Tibial artery (tissue), 4 donors: ENCODE measurements at regions not wholly inside any gene's neighbourhood (a gene's known extent, or its start where the extent isn't known, plus 50 kb on each side); places are given as distances from the start of the nearest gene placed in this dataset.

Experiments used
- DNase-seq, 2 donors: peaks; one replicate each; pipeline ENCODE4 v3.0.0-alpha.2; 2019
- H3K27ac ChIP-seq, 2 donors: fragments of 200-600 bp; sonication (generic) in 1 of 2; 1 replicate in 1 of 2; 2 replicates in 1 of 2; pipeline ENCODE4 v1.5.1; 2018 to 2019; ENCODE audit warnings: mild to moderate bottlenecking in 1 of 2
- H3K27me3 ChIP-seq, 2 donors: fragments of 200-600 bp; sonication (generic) in 1 of 2; one replicate each; pipeline versions ENCODE4 v1.5.1 to v1.6.0; 2016 to 2019
- H3K36me3 ChIP-seq, 3 donors: fragments of 200-600 bp; sonication (generic) in 2 of 3; one replicate each; pipeline ENCODE4 v1.5.1; 2016 to 2019; ENCODE audit warnings: mild to moderate bottlenecking in 2 of 3
- H3K4me1 ChIP-seq, 4 donors: fragments of 200-600 bp; sonication (generic) in 2 of 4; 1 replicate in 3 of 4; 2 replicates in 1 of 4; pipeline ENCODE4 v1.5.1; 2016 to 2019
- H3K4me3 ChIP-seq, 2 donors: fragments of 200-600 bp; sonication (generic) in 1 of 2; 1 replicate in 1 of 2; 2 replicates in 1 of 2; pipeline ENCODE4 v1.5.1; 2018 to 2019; ENCODE audit warnings: mild to moderate bottlenecking in 2 of 2
- H3K9me3 ChIP-seq, 3 donors: fragments of 200-600 bp; sonication (generic) in 1 of 3; one replicate each; pipeline ENCODE4 v1.5.1; 2016 to 2019
- intact Hi-C: fragments of 100-400 bp; cut with DNase I; formaldehyde crosslinking; loops from one replicate; pipeline ENCODE4 v1.15.0; 2023; ENCODE audit warnings: low total_unique reads
- TF ChIP-seq, protein P1 (sequence below), 2 experiments: fragments of 200-600 bp in 1 of 2; fragments of 450-650 bp in 1 of 2; IDR thresholded peaks; one replicate each; pipeline ENCODE4 v1.5.1; 2017 to 2019; ENCODE audit warnings: antibody characterized with exemption in 2 of 2, mild to moderate bottlenecking in 1 of 2, moderate library complexity in 1 of 2

DNA sequence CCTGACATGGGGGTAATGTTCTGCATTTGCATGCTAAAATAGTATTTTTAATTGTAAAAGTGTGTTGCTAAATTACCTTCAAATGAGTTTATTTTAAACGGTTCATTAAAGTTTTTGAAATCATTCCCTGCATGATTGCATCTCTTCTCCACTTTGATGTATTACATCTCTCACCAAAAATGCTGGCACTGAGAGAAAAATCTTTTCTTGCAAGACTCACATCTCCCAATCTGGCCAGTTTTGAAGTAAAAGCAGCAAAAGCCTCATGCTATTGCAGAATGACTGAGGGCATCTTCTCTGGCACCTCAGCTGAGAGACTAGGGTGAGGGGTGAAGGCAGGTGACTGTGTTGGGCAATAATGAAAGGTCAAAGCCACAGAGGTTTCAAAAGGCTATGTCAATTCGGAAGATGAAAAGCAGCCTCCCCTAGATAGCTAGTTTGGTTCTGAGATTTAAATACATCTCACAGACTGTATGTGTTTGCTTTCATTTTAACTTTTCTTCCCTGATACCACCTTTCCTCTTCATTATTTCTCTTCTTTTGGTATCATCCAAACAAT lies 292.2 kb upstream of the RAG2 start:
- Histone ChIP-seq H3K4me3 (no peak overlapping the region), H3K36me3 (no peaks in the 10 kb centered on the region), H3K27me3 (no peaks in the 10 kb centered on the region), H3K4me1 (no peaks in the 10 kb centered on the region), H3K9me3 (no peaks in the 10 kb centered on the region), H3K27ac (no peak overlapping the region)
- intact Hi-C loops: no loop called here
- TF ChIP-seq, protein P1, sequence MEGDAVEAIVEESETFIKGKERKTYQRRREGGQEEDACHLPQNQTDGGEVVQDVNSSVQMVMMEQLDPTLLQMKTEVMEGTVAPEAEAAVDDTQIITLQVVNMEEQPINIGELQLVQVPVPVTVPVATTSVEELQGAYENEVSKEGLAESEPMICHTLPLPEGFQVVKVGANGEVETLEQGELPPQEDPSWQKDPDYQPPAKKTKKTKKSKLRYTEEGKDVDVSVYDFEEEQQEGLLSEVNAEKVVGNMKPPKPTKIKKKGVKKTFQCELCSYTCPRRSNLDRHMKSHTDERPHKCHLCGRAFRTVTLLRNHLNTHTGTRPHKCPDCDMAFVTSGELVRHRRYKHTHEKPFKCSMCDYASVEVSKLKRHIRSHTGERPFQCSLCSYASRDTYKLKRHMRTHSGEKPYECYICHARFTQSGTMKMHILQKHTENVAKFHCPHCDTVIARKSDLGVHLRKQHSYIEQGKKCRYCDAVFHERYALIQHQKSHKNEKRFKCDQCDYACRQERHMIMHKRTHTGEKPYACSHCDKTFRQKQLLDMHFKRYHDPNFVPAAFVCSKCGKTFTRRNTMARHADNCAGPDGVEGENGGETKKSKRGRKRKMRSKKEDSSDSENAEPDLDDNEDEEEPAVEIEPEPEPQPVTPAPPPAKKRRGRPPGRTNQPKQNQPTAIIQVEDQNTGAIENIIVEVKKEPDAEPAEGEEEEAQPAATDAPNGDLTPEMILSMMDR (IDR thresholded peaks at IDR 0.05): no peak
- no peak for DNase-seq

DNA sequence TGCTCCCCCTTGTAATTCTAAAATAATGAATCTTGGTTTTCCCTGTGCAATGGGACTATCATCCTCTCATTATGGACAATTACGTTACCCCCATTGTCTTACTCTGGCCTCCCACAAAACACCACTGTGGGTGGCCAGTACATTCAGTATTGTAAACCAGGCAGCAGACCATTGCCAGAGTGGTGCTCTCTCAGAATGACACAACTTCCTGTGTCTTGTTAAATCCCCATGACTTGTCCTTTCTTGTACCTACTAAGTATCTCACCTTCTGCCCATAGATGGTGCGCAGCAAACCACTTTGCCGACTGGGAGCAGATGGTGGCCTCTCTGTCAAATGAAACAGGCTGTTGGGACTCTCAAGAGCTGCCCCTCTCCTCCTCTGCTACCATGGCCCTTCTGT lies 287.1 kb upstream of the RAG2 start:
- TF ChIP-seq, protein P1 (IDR thresholded peaks at IDR 0.05): no peak
- no peaks in the 10 kb centered on the region for H3K36me3 ChIP-seq
- no peak for DNase-seq
- H3K27ac ChIP-seq: no peak overlapping the region
- no peaks in the 10 kb centered on the region for H3K9me3 ChIP-seq
- H3K27me3 ChIP-seq: no peaks in the 10 kb centered on the region
- no peaks in the 10 kb centered on the region for H3K4me1 ChIP-seq
- no peak overlapping the region for H3K4me3 ChIP-seq
- intact Hi-C loops: no loop called here

DNA sequence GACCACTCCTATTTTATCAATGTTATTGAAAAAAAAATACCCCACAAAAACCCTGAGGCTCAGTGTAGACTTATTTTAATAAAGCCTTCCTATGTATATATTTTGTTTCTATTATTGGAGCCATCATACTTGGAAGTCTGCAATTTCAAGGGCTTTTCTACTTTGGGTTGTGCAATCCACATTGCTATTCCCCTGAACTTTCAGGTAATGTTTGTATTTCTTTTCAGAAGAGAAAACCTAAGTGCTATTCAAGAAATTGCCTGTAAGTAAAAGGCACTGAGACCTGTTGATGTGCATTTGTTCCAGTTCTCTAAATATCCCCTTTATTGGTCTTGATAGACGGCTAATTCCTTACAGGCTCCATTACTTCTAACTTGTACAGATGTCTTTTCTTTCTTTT lies 280.7 kb upstream of the RAG2 start:
- H3K36me3 ChIP-seq: no peaks in the 10 kb centered on the region
- no peak for DNase-seq
- TF ChIP-seq, protein P1 (IDR thresholded peaks at IDR 0.05): no peak
- H3K27me3 ChIP-seq: no peaks in the 10 kb centered on the region
- no peak overlapping the region for H3K4me3 ChIP-seq
- no peaks in the 10 kb centered on the region for H3K9me3 ChIP-seq
- H3K27ac ChIP-seq: no peak overlapping the region
- H3K4me1 ChIP-seq: no peaks in the 10 kb centered on the region
- intact Hi-C loops: no loop called here

DNA sequence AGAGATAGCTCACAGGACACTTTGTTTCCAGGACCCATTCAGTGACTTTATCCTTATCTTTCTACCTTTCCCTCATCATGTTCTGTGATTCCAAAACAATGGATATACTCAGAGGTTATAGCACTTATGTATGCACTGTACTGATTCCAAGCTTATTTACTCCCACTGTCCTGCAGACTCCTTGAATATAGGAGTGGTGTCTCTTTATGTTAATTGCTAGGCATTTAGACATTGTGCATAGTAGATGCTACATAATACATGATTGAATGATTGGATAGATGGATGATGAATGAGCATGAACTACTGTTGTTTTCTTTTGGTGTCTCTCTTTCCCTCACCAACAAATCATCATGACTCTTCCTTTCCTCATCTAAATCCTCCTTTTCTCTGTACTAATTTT lies 279.1 kb upstream of the RAG2 start:
- no peaks in the 10 kb centered on the region for H3K36me3 ChIP-seq
- TF ChIP-seq, protein P1 (IDR thresholded peaks at IDR 0.05): no peak
- H3K27me3 ChIP-seq: no peaks in the 10 kb centered on the region
- H3K4me1 ChIP-seq: no peaks in the 10 kb centered on the region
- DNase-seq: no peak
- intact Hi-C loops: no loop called here
- no peak overlapping the region for H3K27ac ChIP-seq
- H3K9me3 ChIP-seq: no peaks in the 10 kb centered on the region
- H3K4me3 ChIP-seq: no peak overlapping the region

DNA sequence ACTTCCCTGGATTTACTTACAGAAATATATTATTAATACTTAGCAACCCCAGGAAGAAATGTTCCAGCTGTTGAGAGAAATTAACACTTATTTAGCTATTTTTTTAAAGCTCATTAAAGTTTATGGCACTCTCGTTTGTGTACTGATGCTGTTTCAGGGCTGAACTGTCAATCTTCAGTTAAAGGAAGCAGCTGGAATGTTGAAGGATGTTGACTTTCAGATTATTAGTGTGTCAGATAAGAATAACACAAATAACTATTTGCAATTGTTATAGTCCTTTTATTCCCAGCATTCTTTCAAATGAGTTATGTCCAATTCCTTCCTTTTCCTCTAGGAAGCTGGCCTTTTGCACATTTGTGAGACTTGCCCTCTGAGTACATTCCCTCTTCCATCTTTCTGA lies 278.2 kb upstream of the RAG2 start:
- TF ChIP-seq, protein P1 (IDR thresholded peaks at IDR 0.05): no peak
- no peak for DNase-seq
- Histone ChIP-seq H3K4me3 (no peak overlapping the region), H3K27me3 (no peaks in the 10 kb centered on the region), H3K9me3 (no peaks in the 10 kb centered on the region), H3K27ac (no peak overlapping the region), H3K36me3 (no peaks in the 10 kb centered on the region), H3K4me1 (no peaks in the 10 kb centered on the region)
- intact Hi-C loops: no loop called here

DNA sequence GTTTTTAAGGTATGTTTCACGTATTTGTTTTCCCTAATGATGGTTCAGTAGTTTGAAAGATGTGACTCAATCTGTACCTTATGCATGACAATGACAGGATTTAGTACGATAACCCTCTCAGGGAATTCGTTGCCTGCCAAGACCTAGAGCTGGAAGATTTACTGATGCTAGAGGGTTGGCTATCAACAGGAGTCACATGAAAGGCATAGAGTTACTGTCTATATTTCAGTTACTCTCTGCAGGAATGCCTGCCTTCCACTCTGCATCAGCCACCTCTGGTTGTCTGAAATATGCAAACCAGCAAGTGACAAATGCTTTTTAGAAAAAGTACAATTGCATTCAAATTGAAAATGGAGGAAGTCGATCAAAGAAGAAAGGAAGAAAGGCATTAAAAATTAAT lies 276.3 kb upstream of the RAG2 start:
- Histone ChIP-seq H3K36me3 (no peaks in the 10 kb centered on the region), H3K9me3 (no peaks in the 10 kb centered on the region), H3K27ac (no peak overlapping the region), H3K4me1 (no peaks in the 10 kb centered on the region), H3K4me3 (no peak overlapping the region), H3K27me3 (no peaks in the 10 kb centered on the region)
- DNase-seq: no peak
- TF ChIP-seq, protein P1 (IDR thresholded peaks at IDR 0.05): no peak
- intact Hi-C loops: no loop called here
